Astrocyte (in vitro differentiated cells and primary cell): ENCODE measurements at regions not wholly inside any gene's neighbourhood (a gene's known extent, or its start where the extent isn't known, plus 50 kb on each side); places are given as distances from the start of the nearest gene placed in this dataset.

Source experiments
- DNase-seq: peaks from one replicate; pipeline ENCODE4 v3.0.0-alpha.2; 2010; ENCODE audit warnings: low read depth
- FAIRE-seq: peaks from 2 replicates; lab custom pipeline; 2011; peaks lifted over from hg19 to GRCh38; lab: Jason Lieb, UNC
- H2AFZ ChIP-seq: 2 replicates; pipeline ENCODE4 v1.6.0; 2012; ENCODE audit warnings: low read depth, low read length, inconsistent platforms
- H3K27ac ChIP-seq: 2 replicates; pipeline ENCODE4 v1.5.1; 2011; ENCODE audit warnings: low read depth, low read length, inconsistent platforms
- H3K27me3 ChIP-seq: 2 replicates; pipeline ENCODE4 v1.6.0; 2011; ENCODE audit warnings: low read length, inconsistent platforms; ENCODE audit not compliant: insufficient read depth
- H3K36me3 ChIP-seq: 2 replicates; pipeline ENCODE4 v1.5.1; 2011; ENCODE audit warnings: low read length, inconsistent platforms; ENCODE audit not compliant: insufficient read depth
- H3K4me1 ChIP-seq: 2 replicates; pipeline ENCODE4 v1.5.1; 2011; ENCODE audit warnings: low read length, inconsistent platforms; ENCODE audit not compliant: insufficient read depth
- H3K4me2 ChIP-seq: 2 replicates; pipeline ENCODE4 v1.6.0; 2012; ENCODE audit warnings: low read length, inconsistent platforms
- H3K4me3 ChIP-seq: 2 replicates; pipeline ENCODE4 v1.5.1; 2011; ENCODE audit warnings: low read depth, mild to moderate bottlenecking, low read length, inconsistent platforms; ENCODE audit not compliant: insufficient read depth
- H3K79me2 ChIP-seq: 2 replicates; pipeline ENCODE4 v1.6.0; 2012; ENCODE audit warnings: mild to moderate bottlenecking, low read length, inconsistent platforms; ENCODE audit not compliant: insufficient read depth
- H3K9ac ChIP-seq: 2 replicates; pipeline ENCODE4 v1.6.0; 2012; ENCODE audit warnings: mild to moderate bottlenecking, low read length, inconsistent platforms
- H3K9me3 ChIP-seq: 2 replicates; pipeline ENCODE4 v1.5.1; 2012; ENCODE audit warnings: low read depth, mild to moderate bottlenecking, low read length, inconsistent platforms; ENCODE audit not compliant: insufficient read depth
- H4K20me1 ChIP-seq: 2 replicates; pipeline ENCODE4 v1.6.0; 2012; ENCODE audit warnings: low read length, inconsistent platforms; ENCODE audit not compliant: insufficient read depth
- H3K27ac Mint-ChIP-seq: one replicate; pipeline ENCODE4 v1.8.0; 2021; ENCODE audit warnings: mild to moderate bottlenecking, mixed read lengths; ENCODE audit not compliant: unreplicated experiment
- H3K27me3 Mint-ChIP-seq: one replicate; pipeline ENCODE4 v1.8.0; 2021; ENCODE audit warnings: low read depth, mixed read lengths; ENCODE audit not compliant: unreplicated experiment
- H3K36me3 Mint-ChIP-seq: one replicate; pipeline ENCODE4 v1.8.0; 2021; ENCODE audit warnings: low read depth, mixed read lengths; ENCODE audit not compliant: unreplicated experiment
- H3K4me1 Mint-ChIP-seq: one replicate; pipeline ENCODE4 v1.8.0; 2021; ENCODE audit warnings: low read depth, mixed read lengths; ENCODE audit not compliant: unreplicated experiment
- H3K4me3 Mint-ChIP-seq: one replicate; pipeline ENCODE4 v1.8.0; 2021; ENCODE audit warnings: mild to moderate bottlenecking, moderate library complexity, mixed read lengths; ENCODE audit not compliant: unreplicated experiment
- H3K9me3 Mint-ChIP-seq: one replicate; pipeline ENCODE4 v1.8.0; 2021; ENCODE audit warnings: mild to moderate bottlenecking, mixed read lengths; ENCODE audit not compliant: unreplicated experiment
- CTCF ChIP-seq: IDR thresholded peaks from 2 replicates; pipeline ENCODE4 v1.5.1; 2011; ENCODE audit warnings: low read depth, mild to moderate bottlenecking, inconsistent platforms, low read length, moderate library complexity; ENCODE audit not compliant: insufficient read depth
- EZH2 ChIP-seq: IDR thresholded peaks from 2 replicates; pipeline ENCODE4 v1.6.1; 2012; ENCODE audit warnings: mild to moderate bottlenecking, low read length, inconsistent platforms; ENCODE audit not compliant: insufficient read depth

- no peak for TF ChIP-seq EZH2
- no peak for TF ChIP-seq CTCF
- no peak overlapping the region for H3K4me3 ChIP-seq
- H3K36me3 ChIP-seq, result no peaks in the 10 kb centered on the region
- Mint-ChIP-seq H3K27ac (no peak overlapping the region), H3K27me3 (no peaks in the 10 kb centered on the region), H3K9me3 (no peaks in the 10 kb centered on the region), H3K36me3 (no peaks in the 10 kb centered on the region), H3K4me1 (no peaks in the 10 kb centered on the region), H3K4me3 (no peak overlapping the region)
- no peaks in the 10 kb centered on the region for H4K20me1 ChIP-seq
- no peak for DNase-seq
- H3K4me1 ChIP-seq, result no peaks in the 10 kb centered on the region
- H3K27me3 ChIP-seq, result no peaks in the 10 kb centered on the region
- no peak overlapping the region for H2AFZ ChIP-seq
- no peak overlapping the region for H3K9ac ChIP-seq
- no peak overlapping the region for H3K27ac ChIP-seq
- FAIRE-seq, result no peak
- no peak overlapping the region for H3K4me2 ChIP-seq
- H3K79me2 ChIP-seq, result no peaks in the 10 kb centered on the region
- H3K9me3 ChIP-seq, result no peaks in the 10 kb centered on the region
Measured at GRCh38 chr10:57807906-57808305, 459.8 kb downstream of the IPMK start.

GRCh38 chr10:57806675-57807074 is 461.0 kb downstream of the IPMK start:
- DNase-seq, result no peak
- H3K4me3 Mint-ChIP-seq, result no peak overlapping the region
- Histone ChIP-seq H4K20me1 (no peaks in the 10 kb centered on the region), H3K36me3 (no peaks in the 10 kb centered on the region), H3K4me1 (no peaks in the 10 kb centered on the region), H3K4me3 (no peak overlapping the region), H3K27ac (no peak overlapping the region), H2AFZ (no peak overlapping the region), H3K79me2 (no peaks in the 10 kb centered on the region), H3K9ac (no peak overlapping the region), H3K4me2 (no peak overlapping the region), H3K9me3 (no peaks in the 10 kb centered on the region), H3K27me3 (no peaks in the 10 kb centered on the region)
- no peaks in the 10 kb centered on the region for H3K4me1 Mint-ChIP-seq
- H3K9me3 Mint-ChIP-seq, result no peaks in the 10 kb centered on the region
- no peaks in the 10 kb centered on the region for H3K36me3 Mint-ChIP-seq
- TF ChIP-seq EZH2 (no peak), CTCF (no peak)
- no peak for FAIRE-seq
- no peak overlapping the region for H3K27ac Mint-ChIP-seq
- no peaks in the 10 kb centered on the region for H3K27me3 Mint-ChIP-seq

- no peak overlapping the region for H2AFZ ChIP-seq
- H3K27ac Mint-ChIP-seq, result no peak overlapping the region
- no peak overlapping the region for H3K4me3 Mint-ChIP-seq
- H3K4me2 ChIP-seq, result no peak overlapping the region
- no peak for DNase-seq
- H3K4me3 ChIP-seq, result no peak overlapping the region
- no peaks in the 10 kb centered on the region for H3K9me3 ChIP-seq
- no peaks in the 10 kb centered on the region for H4K20me1 ChIP-seq
- H3K27ac ChIP-seq, result no peak overlapping the region
- H3K36me3 ChIP-seq, result no peaks in the 10 kb centered on the region
- H3K4me1 Mint-ChIP-seq, result no peaks in the 10 kb centered on the region
- H3K27me3 ChIP-seq, result no peaks in the 10 kb centered on the region
- H3K9me3 Mint-ChIP-seq, result no peaks in the 10 kb centered on the region
- H3K36me3 Mint-ChIP-seq, result no peaks in the 10 kb centered on the region
- no peak for FAIRE-seq
- TF ChIP-seq CTCF, result no peak
- no peak for TF ChIP-seq EZH2
- H3K4me1 ChIP-seq, result no peaks in the 10 kb centered on the region
- no peaks in the 10 kb centered on the region for H3K27me3 Mint-ChIP-seq
- H3K9ac ChIP-seq, result no peak overlapping the region
- no peaks in the 10 kb centered on the region for H3K79me2 ChIP-seq
Measured at GRCh38 chr10:57799625-57800024, 468.1 kb downstream of the IPMK start.
